GM12878 (cell line): ENCODE measurements at regions not wholly inside any gene's neighbourhood (a gene's known extent, or its start where the extent isn't known, plus 50 kb on each side); places are given as distances from the start of the nearest gene placed in this dataset.
A peak's percentile ranks its signal among the peaks of the same experiment; 100 is the strongest.

Experiments
- ATAC-seq: fragments of 200-7000 bp; cut with Tn5 transposase; 3 replicates; pipeline ENCODE4 v1.9.1; 2020; ENCODE audit warnings: mild to moderate bottlenecking, moderate library complexity
- BruUV-seq: library from RNA; stranded (reverse); fragments of 400-500 nt; replicated peaks from 2 replicates; lab custom pipeline; 2021; lab: Mats Ljungman, UMichigan
- CTCF ChIA-PET: fragments of 300-600 bp; sonication (Branson Sonifier 250); formaldehyde crosslinking; extraction: SDS; loops from one replicate; lab custom pipeline; 2021; ENCODE audit warnings: inconsistent platforms; lab: Yijun Ruan, JAX
- POLR2A ChIA-PET: fragments of 350-600 bp; formaldehyde crosslinking; extraction: SDS; loops from one replicate; lab custom pipeline; 2021; ENCODE audit warnings: inconsistent platforms; lab: Charles Lee
- RAD21 ChIA-PET: fragments of 300-600 bp; sonication (Branson Sonifier 250); formaldehyde crosslinking; loops from one replicate; lab custom pipeline; 2023; ENCODE audit warnings: antibody characterized with exemption; ENCODE audit not compliant: unreplicated experiment; lab: Charles Lee
- SMC1A ChIA-PET: fragments of 300-600 bp; sonication (Branson Sonifier 250); formaldehyde crosslinking; loops from one replicate; lab custom pipeline; 2023; ENCODE audit not compliant: unreplicated experiment, uncharacterized antibody; lab: Charles Lee
- DNase-seq: peaks from one replicate; pipeline ENCODE4 v3.0.0-alpha.2; 2011; ENCODE audit warnings: low read depth, low spot score
- FAIRE-seq: peaks from 3 replicates; lab custom pipeline; 2011; peaks lifted over from hg19 to GRCh38; lab: Jason Lieb, UNC
- H2AFZ ChIP-seq: 2 replicates; pipeline ENCODE4 v1.6.0; 2011; ENCODE audit warnings: low read depth, low read length, control low read depth; ENCODE audit not compliant: control insufficient read depth
- H3K27ac ChIP-seq: 2 replicates; pipeline ENCODE4 v1.5.1; 2011; ENCODE audit warnings: control low read depth; ENCODE audit not compliant: control insufficient read depth, insufficient read depth
- H3K27me3 ChIP-seq, 2 experiments: replicated peaks in 1 of 2; 2 replicates each; pipeline versions ENCODE4 v1.6.0 to v1.6.1; 2011; ENCODE audit warnings: low read length in 1 of 2; ENCODE audit not compliant: control insufficient read depth in 2 of 2, insufficient read depth in 2 of 2
- H3K36me3 ChIP-seq, 2 experiments: 2 replicates each; pipeline ENCODE4 v1.5.1; 2011; ENCODE audit warnings: low read length in 1 of 2; ENCODE audit not compliant: control insufficient read depth in 2 of 2, insufficient read depth in 2 of 2
- H3K4me1 ChIP-seq: 2 replicates; pipeline ENCODE4 v1.6.1; 2011; ENCODE audit warnings: mild to moderate bottlenecking, low read length, moderate library complexity, mixed read lengths; ENCODE audit not compliant: control insufficient read depth, insufficient read depth
- H3K4me2 ChIP-seq: 2 replicates; pipeline ENCODE4 v1.6.0; 2011; ENCODE audit warnings: control low read depth; ENCODE audit not compliant: control insufficient read depth, insufficient read depth
- H3K4me3 ChIP-seq: fragments of 200-600 bp; sonication (generic); 2 replicates; pipeline ENCODE4 v1.5.1; 2016
- H3K79me2 ChIP-seq: 2 replicates; pipeline ENCODE4 v1.6.0; 2011; ENCODE audit warnings: low read length; ENCODE audit not compliant: control insufficient read depth, insufficient read depth
- H3K9ac ChIP-seq: 2 replicates; pipeline ENCODE4 v1.8.0; 2011; ENCODE audit warnings: low read length, control low read depth, mixed read lengths; ENCODE audit not compliant: control insufficient read depth, insufficient read depth
- H3K9me3 ChIP-seq: replicated peaks from 3 replicates; pipeline ENCODE4 v1.5.1; 2011; ENCODE audit warnings: mild to moderate bottlenecking, low read length; ENCODE audit not compliant: control insufficient read depth, insufficient read depth
- H4K20me1 ChIP-seq: 2 replicates; pipeline ENCODE4 v1.6.0; 2011; ENCODE audit not compliant: control insufficient read depth, insufficient read depth
- BMI1 ChIP-seq: fragments of 450-650 bp; IDR thresholded peaks from 2 replicates; pipeline ENCODE4 v1.6.1; 2016; ENCODE audit warnings: mild to moderate bottlenecking, moderate library complexity, borderline replicate concordance
- BRCA1 ChIP-seq: IDR thresholded peaks from 2 replicates; pipeline ENCODE4 v1.6.1; 2011; ENCODE audit warnings: low read depth, low read length, improper control_type of control experiment
- CBFB ChIP-seq: IDR thresholded peaks from 2 replicates; pipeline ENCODE4 v1.6.1; 2016; ENCODE audit warnings: antibody characterized with exemption, low read depth
- CEBPB ChIP-seq, 2 experiments: fragments of 150-350 bp in 1 of 2; IDR thresholded peaks; 2 replicates each; pipeline ENCODE4 v1.6.1; 2012 to 2014; ENCODE audit warnings: low read depth in 2 of 2, low read length in 2 of 2, borderline replicate concordance in 1 of 2, inconsistent platforms in 1 of 2
- CREB1 ChIP-seq: IDR thresholded peaks from 2 replicates; pipeline ENCODE4 v1.6.1; 2012; ENCODE audit warnings: low read depth, mild to moderate bottlenecking, inconsistent platforms
- EED ChIP-seq: sonication (generic); IDR thresholded peaks from 2 replicates; pipeline ENCODE4 v1.6.1; 2016; ENCODE audit warnings: antibody characterized with exemption, low read depth
- GABPA ChIP-seq: IDR thresholded peaks from 2 replicates; pipeline ENCODE4 v1.6.1; 2014; ENCODE audit warnings: antibody characterized with exemption, low read depth, mild to moderate bottlenecking, inconsistent platforms
- HCFC1 ChIP-seq: fragments of 150-350 bp; IDR thresholded peaks from 2 replicates; pipeline ENCODE4 v1.6.1; 2014; ENCODE audit warnings: low read length
- HDGF ChIP-seq: fragments of 450-650 bp; IDR thresholded peaks from 2 replicates; pipeline ENCODE4 v1.6.1; 2016; ENCODE audit warnings: antibody characterized with exemption
- KAT2A ChIP-seq: conservative IDR thresholded peaks from 2 replicates; pipeline ENCODE4 v1.6.1; 2011; ENCODE audit warnings: low read depth, low read length; ENCODE audit not compliant: control insufficient read depth
- POLR2AphosphoS2 ChIP-seq: IDR thresholded peaks from 2 replicates; pipeline ENCODE4 v1.6.1; 2011; ENCODE audit warnings: low read depth, mild to moderate bottlenecking, low read length, improper control_type of control experiment, moderate library complexity
- RB1 ChIP-seq: fragments of 450-650 bp; formaldehyde crosslinking; IDR thresholded peaks from 2 replicates; pipeline ENCODE4 v1.6.1; 2017; ENCODE audit warnings: mild to moderate bottlenecking, borderline replicate concordance
- SUZ12 ChIP-seq: fragments of 200-600 bp; sonication (generic); IDR thresholded peaks from one replicate; pipeline ENCODE4 v1.6.1; 2018; ENCODE audit warnings: antibody characterized with exemption, mild to moderate bottlenecking; ENCODE audit not compliant: unreplicated experiment
- TBL1XR1 ChIP-seq: IDR thresholded peaks from 2 replicates; pipeline ENCODE4 v1.6.1; 2012; ENCODE audit warnings: low read depth, low read length, improper control_type of control experiment
- YBX1 ChIP-seq: fragments of 450-650 bp; IDR thresholded peaks from 2 replicates; pipeline ENCODE4 v1.6.1; 2016; ENCODE audit warnings: antibody characterized with exemption
- ZNF592 ChIP-seq: fragments of 450-650 bp; IDR thresholded peaks from 2 replicates; pipeline ENCODE4 v1.6.1; 2017; ENCODE audit warnings: mild to moderate bottlenecking, moderate library complexity
- ZZZ3 ChIP-seq: IDR thresholded peaks from 2 replicates; pipeline ENCODE4 v1.6.1; 2011; ENCODE audit warnings: low read depth; ENCODE audit not compliant: control insufficient read depth, insufficient read length
- WGBS: methylation state at CpG from one replicate; pipeline ENCODE4 v1.1.6; 2016; ENCODE audit warnings: low lambda C conversion rate; ENCODE audit not compliant: insufficient replicate concordance, insufficient coverage; ENCODE audit errors: missing lambda C conversion rate; 5-methylcytosine and 5-hydroxymethylcytosine counted together
- in situ Hi-C: fragments of 300-500 bp; cut with MboI; formaldehyde crosslinking; loops from 9 replicates; pipeline ENCODE4 v1.14.3; 2018; ENCODE audit warnings: mixed read lengths
- intact Hi-C: fragments of 100-400 bp; cut with micrococcal nuclease; formaldehyde crosslinking; loops from one replicate; pipeline ENCODE4 v1.14.2; 2022; ENCODE audit not compliant: unreplicated experiment

DNA sequence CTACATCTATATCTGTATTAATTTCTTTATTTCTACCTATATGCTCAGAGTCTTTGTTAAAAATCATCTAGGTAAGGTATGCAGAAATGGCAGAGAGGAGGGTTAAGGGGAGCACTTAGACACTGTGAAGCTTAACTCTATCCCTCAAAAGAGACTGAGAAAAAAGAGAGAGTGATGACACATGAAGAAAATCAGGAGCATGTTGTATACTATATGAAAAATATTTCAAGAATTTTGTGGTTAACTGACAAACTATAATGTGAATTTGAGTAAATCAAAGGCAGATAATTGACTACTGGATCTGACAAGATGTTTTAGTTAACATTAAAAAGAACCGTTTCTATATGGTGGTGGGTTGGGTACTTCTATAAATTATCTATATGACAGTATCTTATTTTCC is 1814.2 kb upstream of the SEL1L start:
- in situ Hi-C loops, result no loop called here
- BruUV-seq, result no TSS peak
- H3K4me2 ChIP-seq, result no peak overlapping the region
- ATAC-seq (no peak), FAIRE-seq (no peak), DNase-seq (no peak)
- POLR2A ChIA-PET, result no interaction called here
- CTCF ChIA-PET, result no interaction called here
- intact Hi-C loops, result no loop called here
- no peaks in the 10 kb centered on the region for H3K36me3 ChIP-seq
- no peak overlapping the region for H3K4me3 ChIP-seq
- WGBS, result 21% methylated on average over 1 of the region's 1 CpG
- no peak overlapping the region for H3K9ac ChIP-seq
- H3K4me1 ChIP-seq, result no peaks in the 10 kb centered on the region
- H3K79me2 ChIP-seq, result no peaks in the 10 kb centered on the region
- no peaks in the 10 kb centered on the region for H4K20me1 ChIP-seq
- H3K9me3 ChIP-seq, result no peaks in the 10 kb centered on the region
- RAD21 ChIA-PET, result no interaction called here
- no peaks in the 10 kb centered on the region for H3K27me3 ChIP-seq
- no peak overlapping the region for H3K27ac ChIP-seq
- SMC1A ChIA-PET, result no interaction called here
- H2AFZ ChIP-seq, result no peak overlapping the region
- TF ChIP-seq KAT2A (no peak), CBFB (no peak), CREB1 (no peak), YBX1 (no peak), HDGF (no peak), GABPA (no peak)

DNA sequence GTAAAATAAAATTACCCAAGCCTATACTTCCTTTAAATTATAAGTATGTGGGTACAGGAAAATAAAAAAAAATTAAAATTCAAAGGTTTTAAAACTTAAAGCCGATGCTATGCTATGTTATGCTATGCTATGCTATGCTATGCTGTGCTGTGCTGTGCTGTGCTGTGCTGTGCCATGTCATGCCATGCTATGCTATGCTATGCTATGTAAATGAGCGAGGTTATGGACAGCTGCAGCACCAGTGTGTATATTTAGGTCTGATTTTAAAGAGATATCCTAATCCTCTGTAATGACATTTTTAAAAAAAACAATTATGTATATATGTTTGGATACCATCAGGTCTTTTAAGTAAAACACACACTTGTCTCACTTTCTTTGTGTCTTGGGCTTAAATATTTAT is 1822.0 kb upstream of the SEL1L start:
- intact Hi-C loops (no loop called here), in situ Hi-C loops (no loop called here)
- FAIRE-seq, result no peak
- ATAC-seq, result peak; percentile 72
- WGBS, result 8% methylated on average over 2 of the region's 2 CpGs
- no peak overlapping the region for H3K4me3 ChIP-seq
- no TSS peak for BruUV-seq
- H3K9ac ChIP-seq, result no peak overlapping the region
- ChIA-PET POLR2A (no interaction called here), CTCF (interaction anchor here (1.5 kb wide), 1 partner anchor 55 kb away, joined by 3 read pairs; no protein-coding TSS in a partner anchor), RAD21 (no interaction called here), SMC1A (no interaction called here)
- no peaks in the 10 kb centered on the region for H3K79me2 ChIP-seq
- no peaks in the 10 kb centered on the region for H4K20me1 ChIP-seq
- H3K9me3 ChIP-seq, result no peaks in the 10 kb centered on the region
- no peaks in the 10 kb centered on the region for H3K27me3 ChIP-seq
- no peaks in the 10 kb centered on the region for H3K36me3 ChIP-seq
- H2AFZ ChIP-seq, result no peak overlapping the region
- no peak for DNase-seq
- H3K4me1 ChIP-seq, result no peaks in the 10 kb centered on the region
- no peak overlapping the region for H3K27ac ChIP-seq
- H3K4me2 ChIP-seq, result no peak overlapping the region
- TF ChIP-seq POLR2AphosphoS2, result no peak
- TF ChIP-seq EED, result no peak
- no peak for TF ChIP-seq HCFC1
- no peak for TF ChIP-seq SUZ12
- TF ChIP-seq ZNF592, result no peak
- no peak for TF ChIP-seq BRCA1
- TF ChIP-seq ZZZ3, result no peak
- no peak for TF ChIP-seq TBL1XR1
- TF ChIP-seq CEBPB (IDR thresholded peaks at IDR 0.05; ENCODE audit: borderline replicate concordance in 1 of 2, low read depth in 2 of 2, low read length in 2 of 2), result no peak
- TF ChIP-seq KAT2A, result no peak
- no peak for TF ChIP-seq YBX1
- TF ChIP-seq RB1, result no peak
- TF ChIP-seq BMI1, result no peak
- no peak for TF ChIP-seq HDGF
